Stimulated activated CD8-positive, alpha-beta memory T cell treated with anti-CD3 and anti-CD28 coated beads, Interleukin-15, amount 100 ng/mL, for 1 hour (primary cell): ENCODE measurements at regions not wholly inside any gene's neighbourhood (a gene's known extent, or its start where the extent isn't known, plus 50 kb on each side); places are given as distances from the start of the nearest gene placed in this dataset.

Source experiments
- DNase-seq: peaks from one replicate; pipeline ENCODE4 v3.0.0-alpha.2; 2020; ENCODE audit warnings: low read depth

DNA sequence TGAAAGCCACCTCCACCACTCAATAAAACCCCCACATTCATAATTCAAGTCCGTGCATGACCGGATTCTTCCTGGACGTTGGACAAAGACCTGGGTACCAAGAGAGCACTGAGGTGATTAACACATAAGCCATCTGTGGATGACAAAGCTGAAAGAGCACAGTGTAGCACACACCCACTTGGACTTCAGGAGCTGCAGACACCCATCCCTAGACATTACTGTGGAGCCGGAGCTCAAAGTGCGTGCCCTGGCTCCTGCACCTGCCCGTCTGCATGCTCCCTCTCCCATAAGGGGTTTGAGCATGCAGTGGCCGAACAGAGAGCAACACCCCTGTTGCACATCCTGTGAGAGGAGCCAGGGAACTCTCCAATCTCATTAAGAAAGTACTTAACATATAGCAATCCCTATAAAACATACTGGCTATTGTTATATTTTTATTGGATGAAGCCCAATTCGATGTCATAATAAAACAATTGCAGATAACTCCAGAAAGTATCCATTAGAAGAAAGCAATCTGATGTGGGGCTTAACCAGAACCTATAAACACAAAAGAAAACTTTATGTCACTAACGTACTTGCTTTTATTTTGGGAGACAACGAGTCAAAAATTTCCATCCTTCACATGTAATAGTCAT, 1174.2 kb upstream of the C9orf72 start:
- no peak for DNase-seq

GRCh38 chr9:28750136-28750535, 1176.9 kb upstream of the C9orf72 start:
- DNase-seq = no peak

DNA sequence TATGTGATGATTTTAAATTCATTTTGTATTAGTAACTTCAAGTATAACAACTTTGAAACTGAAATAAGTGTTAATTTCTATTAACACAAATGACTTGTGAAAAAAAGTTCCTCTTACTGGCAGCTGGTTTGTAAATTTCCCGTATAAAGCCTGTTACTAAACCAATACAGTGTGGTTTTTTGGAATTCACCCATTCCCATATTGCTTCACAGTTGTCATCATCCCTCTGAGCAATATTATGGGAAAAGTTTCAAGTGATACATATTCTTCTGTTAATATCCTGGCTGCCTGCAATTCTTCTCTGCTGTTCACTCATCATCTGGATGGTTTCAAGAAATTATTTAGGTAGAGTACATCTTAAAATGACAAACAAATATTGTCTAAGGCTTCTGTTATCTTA, 1185.1 kb upstream of the C9orf72 start:
- DNase-seq = no peak

DNA sequence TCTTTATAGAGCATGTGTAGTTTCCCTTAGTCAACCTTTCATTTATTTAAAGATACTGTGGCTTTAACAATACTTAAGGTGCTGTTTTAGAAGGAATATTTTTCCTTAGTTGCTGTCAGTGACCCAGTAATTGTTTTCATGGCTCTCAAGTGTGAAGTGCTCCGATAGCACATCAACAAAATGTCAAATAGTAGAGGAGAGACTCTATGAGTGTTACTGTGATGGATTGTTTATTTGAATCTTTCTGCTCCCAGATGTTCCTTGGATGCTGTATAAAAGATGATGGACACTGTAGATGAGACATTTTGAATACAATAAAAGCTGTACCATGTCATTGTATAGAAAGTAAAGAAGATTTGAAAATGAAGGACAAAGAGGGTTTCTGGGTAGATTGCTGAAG, 1185.7 kb upstream of the C9orf72 start:
- DNase-seq = no peak

DNA sequence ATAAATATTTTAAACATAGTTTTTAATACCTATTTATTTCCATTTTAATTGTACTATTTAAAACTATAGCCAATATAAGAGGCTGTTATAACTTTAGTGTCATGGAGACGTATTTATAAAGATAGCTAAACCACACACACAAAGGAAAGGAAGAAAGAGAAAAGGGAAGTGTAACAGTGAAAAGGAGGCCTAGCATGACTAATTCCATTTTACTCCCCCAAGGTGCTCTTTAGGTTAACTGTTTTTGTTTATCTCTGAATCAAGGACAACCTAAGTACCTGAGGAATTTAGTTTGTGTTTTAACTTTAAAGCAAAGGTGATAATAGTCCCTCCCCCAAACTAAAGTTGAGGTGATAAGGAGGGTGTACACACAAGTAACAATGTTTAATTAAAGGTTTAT, 1188.9 kb upstream of the C9orf72 start:
- no peak for DNase-seq

DNA sequence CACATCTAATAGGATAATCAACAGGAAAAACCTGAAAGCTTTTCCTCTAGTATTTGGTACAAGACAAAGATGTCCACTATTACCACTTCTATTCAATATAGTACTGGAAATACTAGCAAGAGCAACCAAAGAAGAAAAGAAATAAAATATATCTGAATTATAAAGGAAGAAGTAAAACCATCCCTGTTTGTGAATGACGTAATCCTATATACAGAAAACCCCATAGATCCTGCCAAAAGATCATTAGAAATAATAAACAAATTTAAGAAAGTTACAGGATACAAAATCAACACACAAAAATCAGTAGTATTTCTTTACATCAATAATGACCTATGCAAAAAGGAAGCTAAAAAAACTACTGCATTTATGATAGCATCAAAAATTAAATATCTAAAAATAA, 1191.3 kb upstream of the C9orf72 start:
- DNase-seq = no peak

DNA sequence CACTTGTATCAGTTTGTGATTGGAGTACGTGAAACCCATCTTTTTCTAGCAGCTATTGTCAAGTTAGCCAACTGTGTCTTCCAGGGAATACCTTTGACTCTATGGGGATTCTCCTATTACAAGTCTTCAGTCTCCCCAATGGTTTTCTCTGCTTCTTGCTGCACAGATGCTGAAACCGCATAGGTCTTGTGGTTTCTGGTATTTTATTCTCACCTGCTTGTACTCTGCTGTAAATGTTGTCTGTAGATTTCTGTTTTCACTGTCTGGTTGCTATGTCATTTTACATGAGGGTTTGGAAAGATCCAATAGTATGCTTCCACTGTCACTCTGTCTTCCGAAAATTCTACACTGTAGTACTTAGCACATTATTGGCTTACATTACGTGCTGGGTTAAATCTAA, 1196.9 kb upstream of the C9orf72 start:
- no peak for DNase-seq

- no peak for DNase-seq
Measured at GRCh38 chr9:28770827-28771226, 1197.5 kb upstream of the C9orf72 start.

DNA sequence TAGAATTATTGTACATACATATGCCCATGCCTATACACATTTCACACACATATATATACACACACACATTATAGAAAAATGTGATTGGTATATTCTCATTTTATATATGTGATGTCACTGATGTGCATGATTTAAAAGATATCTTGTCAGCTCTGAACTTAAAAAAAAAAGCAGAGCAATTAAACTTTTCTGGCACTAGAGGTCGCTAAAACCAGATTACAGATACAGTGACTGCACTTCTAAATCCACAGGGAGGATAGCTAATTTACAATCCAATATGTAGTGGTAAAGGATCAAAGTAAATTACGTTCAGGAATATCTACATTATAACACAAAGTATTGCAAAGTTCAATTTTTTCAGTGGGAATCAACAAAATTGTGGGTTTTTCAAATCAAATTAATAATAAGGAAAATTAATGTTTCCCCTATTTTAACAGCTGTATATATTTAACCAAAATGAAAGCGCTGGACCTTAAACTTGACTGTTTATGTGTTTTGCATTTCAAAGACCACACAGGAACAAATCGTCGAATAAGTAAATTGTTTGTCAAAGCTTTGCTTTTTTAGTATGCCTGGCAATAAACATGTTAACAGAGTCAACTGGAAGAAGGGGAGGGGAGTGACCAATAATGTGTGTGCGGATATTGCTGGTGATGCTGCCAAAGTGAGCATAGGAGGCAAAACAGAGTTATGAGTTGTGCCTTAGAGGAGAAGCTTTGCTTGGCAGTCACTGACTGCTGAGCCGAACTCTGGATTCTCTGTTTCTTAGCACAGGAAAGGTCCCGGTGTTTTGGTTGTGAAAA, 1201.4 kb upstream of the C9orf72 start:
- DNase-seq = no peak

GRCh38 chr9:28779243-28779642, 1206.0 kb upstream of the C9orf72 start:
- no peak for DNase-seq

DNA sequence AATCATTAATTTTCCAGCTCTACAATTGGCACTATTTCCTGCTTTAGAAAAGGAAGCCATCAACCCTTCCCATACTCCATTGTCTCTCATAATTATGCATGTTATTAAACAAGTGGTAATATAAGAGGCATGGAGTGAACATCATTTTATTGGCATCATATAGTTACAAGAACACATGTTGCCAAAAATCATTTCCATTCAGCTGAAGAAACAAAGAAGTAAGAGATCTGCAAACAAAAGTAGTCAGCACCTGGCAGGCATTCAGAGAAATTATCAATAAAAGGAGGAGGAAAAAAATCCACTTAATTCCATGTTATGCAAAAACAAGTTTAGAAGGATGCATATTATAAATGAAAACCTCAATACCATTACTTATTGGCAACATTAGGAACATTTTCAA, 1208.2 kb upstream of the C9orf72 start:
- DNase-seq = no peak

DNA sequence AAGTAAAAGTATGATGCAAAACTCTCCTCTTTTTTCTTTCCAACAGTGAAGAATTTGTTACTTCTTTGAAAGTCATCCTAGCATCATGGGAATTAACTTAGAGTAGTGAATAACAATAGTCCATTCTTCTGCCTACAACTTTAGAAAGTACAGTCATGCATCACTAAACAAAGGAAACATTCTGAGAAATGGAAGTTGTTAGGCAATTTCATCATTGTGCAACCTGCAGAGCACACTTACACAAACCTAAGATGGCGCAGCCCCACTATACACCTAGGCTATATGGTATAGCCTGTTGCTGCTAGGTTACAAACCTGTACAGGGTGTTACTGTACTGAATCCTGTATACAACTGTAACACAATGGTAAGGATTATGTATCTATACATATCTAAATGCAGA, 1209.3 kb upstream of the C9orf72 start:
- DNase-seq = no peak

DNA sequence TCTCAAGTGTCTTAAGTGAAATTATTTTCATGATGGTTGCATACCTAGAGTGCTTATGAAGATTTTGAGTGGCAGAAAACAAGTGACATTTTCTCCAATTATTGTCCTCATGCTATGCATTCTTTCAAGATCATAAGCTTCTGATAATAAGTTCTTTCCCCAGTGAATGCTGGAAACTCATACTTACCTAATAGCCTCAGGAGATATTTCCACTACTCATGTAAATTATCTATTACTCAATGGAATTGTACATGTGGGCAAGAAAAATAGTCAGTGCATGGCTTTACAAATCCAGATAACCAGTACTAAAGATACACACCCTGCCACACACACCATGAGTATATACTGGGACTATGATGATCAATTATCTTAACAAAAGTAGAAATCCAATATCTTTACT, 1219.4 kb upstream of the C9orf72 start:
- no peak for DNase-seq

DNA sequence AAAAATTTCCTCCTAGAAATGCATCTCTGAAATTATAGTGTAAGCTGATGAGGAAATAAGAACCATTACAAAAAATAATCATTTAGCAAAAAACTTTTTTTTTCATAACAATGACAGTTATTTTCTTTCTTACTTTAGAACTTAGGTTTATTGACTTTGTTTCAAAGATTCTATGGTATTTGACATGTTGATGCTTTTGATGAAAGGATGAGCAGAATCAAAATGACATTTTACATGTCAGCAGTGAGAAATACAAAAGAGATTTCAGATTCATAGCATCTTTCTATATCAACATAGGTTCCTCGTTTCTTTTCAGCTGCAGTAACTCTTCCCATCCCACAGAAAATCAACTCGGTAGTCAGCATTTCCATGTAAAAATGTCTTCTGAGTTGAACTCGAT, 1226.6 kb upstream of the C9orf72 start:
- no peak for DNase-seq

GRCh38 chr9:28801144-28801799, 1228.0 kb upstream of the C9orf72 start:
- DNase-seq = no peak

- no peak for DNase-seq
Measured at GRCh38 chr9:28805197-28805596, 1231.9 kb upstream of the C9orf72 start.

DNA sequence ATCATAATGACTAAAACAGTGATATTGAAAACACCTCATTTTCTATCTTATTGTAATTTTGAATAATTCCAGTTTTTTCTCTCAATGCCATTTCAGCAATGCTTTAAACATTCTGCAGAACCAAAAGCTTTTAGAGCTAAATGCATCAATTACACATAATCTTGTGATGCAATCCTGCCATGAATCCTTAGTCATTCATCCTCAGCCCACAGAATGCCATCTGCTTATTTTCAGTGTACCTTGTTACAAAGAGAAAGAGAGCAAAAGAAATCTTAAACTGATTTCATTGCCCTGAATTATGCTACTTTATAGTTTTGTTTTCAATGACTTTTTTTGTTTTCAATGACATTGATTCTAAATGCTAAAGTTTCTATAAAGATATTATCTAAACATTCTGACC, 1234.8 kb upstream of the C9orf72 start:
- no peak for DNase-seq

- DNase-seq = no peak
Measured at GRCh38 chr9:28810388-28811075, 1237.3 kb upstream of the C9orf72 start.

DNA sequence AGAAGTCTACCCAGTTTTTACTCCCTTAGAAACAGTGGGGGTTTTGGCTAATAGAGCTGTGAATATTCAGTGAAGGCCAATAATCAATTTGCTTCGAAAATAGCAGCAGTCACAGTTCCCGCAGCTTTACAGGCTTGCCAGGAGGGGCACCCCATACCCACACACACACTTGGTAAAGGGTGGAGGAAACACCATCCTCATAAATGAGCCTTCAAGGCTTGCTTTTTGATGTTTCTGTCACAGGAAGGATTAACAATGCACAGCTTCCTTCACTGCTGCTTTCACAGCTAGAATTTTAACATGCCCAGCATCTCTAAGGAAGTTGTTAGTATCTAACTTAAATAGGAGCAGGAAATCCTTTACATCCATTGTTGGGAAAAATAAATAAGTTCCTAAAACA, 1247.5 kb upstream of the C9orf72 start:
- DNase-seq = no peak

- DNase-seq = no peak
Measured at GRCh38 chr9:28821240-28821639, 1248.0 kb upstream of the C9orf72 start.

GRCh38 chr9:28824432-28824963, 1251.2 kb upstream of the C9orf72 start:
- no peak for DNase-seq

- DNase-seq = no peak
Measured at GRCh38 chr9:28832168-28832770, 1259.0 kb upstream of the C9orf72 start.
